NCI-H446 (cell line): ENCODE measurements at regions not wholly inside any gene's neighbourhood (a gene's known extent, or its start where the extent isn't known, plus 50 kb on each side); places are given as distances from the start of the nearest gene placed in this dataset.
"Not testable (repeated sequence)": the region's sequence is repeated elsewhere in the genome, so short reads cannot be mapped to it uniquely, and the experiment has no call there.

Experiments
- DNase-seq, 2 experiments: peaks; one replicate each; lab custom pipeline; 2025; lab: John Stamatoyannopoulos, UW

- no peak for DNase-seq
Observed at GRCh38 chr5:36390640-36391039, 88.9 kb upstream of the RANBP3L start.

- DNase-seq = peak in 1 of 2 experiments; percentile 64
Observed at GRCh38 chr5:36392186-36392585, 90.5 kb upstream of the RANBP3L start.

- DNase-seq = peak in 1 of 2 experiments; percentile 41
Observed at GRCh38 chr5:36392818-36393217, 91.1 kb upstream of the RANBP3L start.

DNA sequence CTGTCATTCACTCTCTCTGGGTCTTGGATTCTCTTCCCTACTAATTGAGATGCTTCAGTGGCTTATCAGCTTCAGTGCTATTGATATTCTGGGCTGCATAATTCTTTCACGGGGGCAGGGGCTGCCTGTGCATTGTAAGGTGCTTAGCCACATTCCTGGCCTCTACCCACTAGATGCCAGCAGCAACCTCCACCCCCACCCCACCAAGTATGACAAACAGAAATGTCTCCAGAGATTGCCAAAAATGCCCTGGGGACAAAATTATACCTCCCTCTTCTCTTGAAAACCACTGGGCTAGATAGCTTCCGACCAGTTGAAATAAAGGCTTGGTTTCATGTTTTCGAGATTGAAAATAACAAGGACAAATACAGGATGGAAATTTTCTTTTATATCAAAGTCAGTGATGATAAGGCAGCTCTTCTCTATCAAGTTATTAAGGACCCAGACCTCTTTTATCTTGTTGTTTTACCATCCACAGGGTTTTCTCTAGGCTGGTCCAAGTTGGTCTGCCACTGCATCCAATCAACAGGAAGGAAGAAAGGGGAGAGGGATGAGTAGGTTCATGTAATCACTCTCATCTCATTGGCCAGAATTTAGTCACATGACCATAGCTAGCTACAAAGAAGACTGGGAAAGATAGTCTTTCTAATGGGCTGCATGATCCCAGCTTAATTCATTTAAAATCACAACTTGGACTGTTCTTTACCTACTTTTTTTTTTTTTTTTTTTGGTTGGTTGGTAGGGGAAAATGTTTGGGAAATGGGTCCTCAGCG is 92.1 kb upstream of the RANBP3L start:
- DNase-seq = no peak

- no peak for DNase-seq
Observed at GRCh38 chr5:36395260-36395659, 93.6 kb upstream of the RANBP3L start.

GRCh38 chr5:36395947-36396346 is 94.2 kb upstream of the RANBP3L start:
- not testable (repeated sequence) for DNase-seq

GRCh38 chr5:36396640-36397039 is 94.9 kb upstream of the RANBP3L start:
- no peak for DNase-seq

GRCh38 chr5:36397901-36398536 is 96.3 kb upstream of the RANBP3L start:
- DNase-seq = no peak

DNA sequence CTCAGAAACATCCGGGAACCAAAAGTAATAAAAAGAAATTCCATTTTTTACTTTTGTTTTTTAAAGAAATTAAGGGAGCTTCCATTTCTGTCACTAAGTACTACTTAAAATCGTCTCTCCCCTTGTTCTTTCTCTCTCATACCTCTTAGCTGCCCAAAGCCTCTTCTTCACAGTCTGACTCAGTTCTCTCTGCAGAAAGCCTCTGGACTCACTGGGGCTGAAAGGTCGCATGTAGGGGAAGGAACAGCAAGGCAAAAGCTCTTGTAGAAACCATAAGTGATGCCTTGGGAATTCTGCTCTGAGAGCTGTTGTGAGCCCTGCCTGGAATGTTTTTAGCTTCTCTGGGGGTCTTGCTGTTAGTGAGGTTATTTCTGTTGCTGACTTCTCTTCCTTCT is 100.8 kb upstream of the RANBP3L start:
- DNase-seq = no peak

GRCh38 chr5:36403632-36404311 is 102.1 kb upstream of the RANBP3L start:
- DNase-seq = no peak

- DNase-seq = no peak
Observed at GRCh38 chr5:36406023-36406422, 104.3 kb upstream of the RANBP3L start.

DNA sequence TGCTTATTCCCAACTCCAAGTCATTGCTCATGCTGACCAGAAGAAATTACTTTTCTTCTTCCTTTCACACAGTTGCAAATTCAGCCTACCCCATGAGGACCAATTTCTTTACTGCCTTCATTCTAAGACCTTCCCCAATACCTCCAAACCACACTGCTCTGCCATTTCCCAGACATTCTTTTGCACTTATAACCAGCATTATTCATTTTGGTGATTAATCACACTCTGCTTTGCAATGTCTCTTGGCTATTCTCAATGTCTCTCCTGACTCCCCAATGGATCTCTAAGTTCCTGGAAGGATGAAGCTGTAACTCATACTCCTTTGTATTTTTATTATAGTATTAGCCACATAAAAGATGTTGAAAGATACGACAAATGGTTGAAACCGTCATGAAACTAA is 105.7 kb upstream of the RANBP3L start:
- DNase-seq = no peak

- not testable (repeated sequence) for DNase-seq
Observed at GRCh38 chr5:36409711-36410110, 108.0 kb upstream of the RANBP3L start.

GRCh38 chr5:36410672-36411071 is 109.0 kb upstream of the RANBP3L start:
- not testable (repeated sequence) for DNase-seq

GRCh38 chr5:36414869-36415282 is 113.2 kb upstream of the RANBP3L start:
- DNase-seq = peak; percentile 30 to 54

DNA sequence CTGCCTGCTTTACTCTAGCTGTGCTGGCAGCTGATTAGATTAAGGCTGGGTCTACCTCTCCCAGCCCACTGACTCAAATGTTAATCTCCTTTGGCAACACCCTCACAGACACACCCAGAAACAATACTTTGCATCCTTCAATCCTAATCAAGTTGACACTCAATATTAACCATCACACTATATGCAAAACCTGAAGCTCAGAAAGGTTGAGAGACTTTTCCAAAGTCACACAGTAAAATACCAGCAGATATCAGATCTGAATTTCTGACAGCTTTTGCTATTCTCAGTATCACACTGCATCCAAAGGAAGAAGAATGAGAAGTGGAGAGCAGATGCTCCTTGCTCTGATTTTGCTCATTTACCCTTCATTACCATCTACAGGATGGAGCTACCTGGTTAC is 114.9 kb upstream of the RANBP3L start:
- no peak for DNase-seq

- no peak for DNase-seq
Observed at GRCh38 chr5:36417221-36417620, 115.5 kb upstream of the RANBP3L start.

- DNase-seq = no peak
Observed at GRCh38 chr5:36417668-36418067, 116.0 kb upstream of the RANBP3L start.

DNA sequence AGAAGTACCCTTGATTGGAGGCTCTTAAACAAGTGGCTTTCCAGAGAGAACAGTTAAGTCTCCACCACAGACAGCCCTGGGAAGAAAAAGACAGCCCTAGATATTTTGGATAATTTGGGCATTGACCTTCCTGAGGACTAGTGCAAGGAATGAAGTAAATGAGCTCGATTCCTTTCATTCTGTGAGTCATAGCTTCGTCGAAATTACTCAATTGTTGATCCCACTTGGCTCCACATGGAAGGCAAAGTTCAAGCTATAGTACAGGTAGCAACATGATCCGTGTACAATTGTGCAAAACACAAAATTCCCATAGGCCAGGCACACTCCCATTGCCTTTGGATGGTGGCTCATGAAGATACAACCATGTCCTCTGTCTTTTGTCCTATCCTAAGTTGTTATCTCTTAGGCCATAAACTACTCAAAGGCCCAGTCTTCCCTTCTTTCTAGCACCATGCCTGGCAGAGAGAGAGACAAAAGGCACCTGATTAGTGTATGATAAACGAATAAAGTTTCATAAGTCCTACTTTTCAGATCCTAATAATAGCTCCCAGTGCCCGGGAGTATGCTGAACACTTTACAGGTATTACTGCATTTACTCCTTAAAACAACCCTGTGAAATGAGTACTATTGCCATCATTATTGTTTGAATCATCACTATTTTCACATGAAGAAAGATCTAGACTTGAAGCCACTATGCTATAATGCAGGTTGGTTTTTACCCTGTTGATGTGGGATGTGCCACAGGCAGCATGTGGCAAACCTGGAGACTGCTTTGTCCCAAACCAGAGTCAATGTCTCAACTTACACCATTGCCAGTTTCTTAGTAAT is 116.7 kb upstream of the RANBP3L start:
- DNase-seq = no peak

- DNase-seq = no peak
Observed at GRCh38 chr5:36421256-36421655, 119.6 kb upstream of the RANBP3L start.

- DNase-seq = no peak
Observed at GRCh38 chr5:36422952-36423351, 121.2 kb upstream of the RANBP3L start.
